ENCODE measurements at regions not wholly inside any gene's neighbourhood (a gene's known extent, or its start where the extent isn't known, plus 50 kb on each side); places are given as distances from the start of the nearest gene placed in this dataset.
"Not testable (repeated sequence)": the region's sequence is repeated elsewhere in the genome, so short reads cannot be mapped to it uniquely, and the experiment has no call there.

DNA sequence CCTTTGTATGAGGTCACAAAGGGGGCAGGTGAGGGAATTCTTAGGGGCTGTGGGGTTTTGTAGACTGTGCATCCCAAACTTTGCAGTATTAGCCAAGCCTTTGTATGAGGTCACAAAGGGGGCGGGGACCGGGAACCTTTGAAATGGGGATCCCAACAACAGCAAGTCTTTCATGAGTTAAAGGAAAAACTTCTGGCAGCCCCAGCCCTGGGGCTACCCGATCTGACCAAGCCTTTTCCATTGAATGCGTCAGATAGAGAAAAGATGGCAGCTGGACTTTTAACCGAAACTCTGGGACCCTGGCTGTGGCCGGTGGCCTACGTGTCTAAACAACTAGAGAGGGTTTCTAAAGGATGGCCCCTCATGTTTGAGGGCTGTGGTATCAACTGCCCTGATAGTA lies 79.0 kb upstream of the RUBCNL start:
- peak; percentile 54 for DNase-seq (ENCODE audit: low read depth, low spot score)

DNA sequence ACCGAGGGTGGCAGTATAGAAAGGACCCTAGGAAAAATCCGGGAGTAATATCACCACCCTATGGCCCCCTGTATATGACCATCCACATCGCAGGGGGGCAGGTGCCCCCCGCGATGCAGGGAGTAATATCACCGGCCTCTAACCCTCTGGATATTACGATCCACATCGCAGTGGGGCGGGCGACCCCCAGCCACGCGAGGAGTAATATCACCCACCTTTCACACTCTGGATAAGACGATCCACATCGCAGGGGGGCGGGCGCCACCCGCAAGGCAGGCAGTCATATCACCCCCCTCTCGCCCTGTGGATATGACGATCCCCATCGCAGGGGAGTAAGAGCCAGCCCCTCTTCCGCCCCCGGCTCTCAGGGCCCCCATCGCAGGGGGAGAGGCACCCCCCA lies 76.7 kb upstream of the RUBCNL start:
- DNase-seq (ENCODE audit: low read depth, low spot score), result no peak

DNA sequence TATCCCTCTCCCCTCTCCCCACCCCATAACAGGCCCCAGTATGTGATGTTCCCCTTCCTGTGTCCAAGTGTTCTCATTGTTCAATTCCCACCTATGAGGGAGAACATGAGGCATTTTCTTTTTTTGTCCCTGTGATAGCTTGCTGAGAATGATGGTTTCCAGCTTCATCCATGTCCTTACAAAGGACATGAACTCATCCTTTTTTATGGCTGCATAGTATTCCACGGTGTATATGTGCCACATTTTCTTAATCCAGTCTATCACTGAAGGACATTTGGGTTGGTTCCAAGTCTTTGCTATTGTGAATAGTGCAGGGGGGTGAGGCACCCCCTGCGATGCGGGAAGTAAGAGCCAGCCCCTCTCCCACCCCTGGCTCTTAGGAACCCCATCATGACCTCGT lies 73.2 kb upstream of the RUBCNL start:
- not testable (repeated sequence) for DNase-seq (ENCODE audit: low read depth, low spot score)

DNA sequence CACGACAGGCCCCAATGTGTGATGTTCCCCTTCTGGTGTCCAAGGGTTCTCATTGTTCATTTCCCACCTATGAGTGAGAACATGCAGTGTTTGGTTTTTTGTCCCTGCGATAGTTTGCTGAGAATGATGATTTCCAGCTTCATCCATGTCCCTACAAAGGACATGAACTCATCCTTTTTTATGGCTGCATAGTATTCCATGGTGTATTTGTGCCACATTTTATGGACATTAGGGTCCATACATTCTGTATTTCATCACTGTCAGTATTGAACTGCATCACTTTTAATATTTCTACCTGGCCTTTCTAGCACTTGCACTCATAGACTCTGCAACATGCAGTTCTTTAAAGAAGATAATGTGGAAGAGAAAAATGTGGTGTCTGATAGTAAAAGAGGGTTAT lies 70.2 kb upstream of the RUBCNL start:
- DNase-seq (ENCODE audit: low read depth, low spot score), result not testable (repeated sequence)

DNA sequence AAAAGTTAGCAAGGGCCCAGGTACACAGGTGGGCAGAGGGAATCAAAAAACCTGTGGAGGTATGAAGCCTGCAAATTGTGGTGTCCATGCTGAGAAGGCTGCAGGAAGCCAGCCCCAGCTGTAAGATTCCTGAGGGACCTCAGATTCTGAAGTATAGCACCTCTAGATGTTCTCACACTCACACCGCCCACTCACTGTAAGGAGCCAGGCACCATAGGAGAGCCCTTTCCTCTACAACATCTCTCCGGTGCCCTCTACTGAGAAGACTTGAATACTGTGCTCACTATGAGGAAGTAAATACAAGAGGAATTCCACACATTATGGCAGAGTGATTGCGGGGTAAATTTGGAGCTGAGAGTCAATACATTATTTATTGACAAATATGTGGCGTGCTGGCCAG lies 68.9 kb upstream of the RUBCNL start:
- DNase-seq (ENCODE audit: low read depth, low spot score), result peak; percentile 66

DNA sequence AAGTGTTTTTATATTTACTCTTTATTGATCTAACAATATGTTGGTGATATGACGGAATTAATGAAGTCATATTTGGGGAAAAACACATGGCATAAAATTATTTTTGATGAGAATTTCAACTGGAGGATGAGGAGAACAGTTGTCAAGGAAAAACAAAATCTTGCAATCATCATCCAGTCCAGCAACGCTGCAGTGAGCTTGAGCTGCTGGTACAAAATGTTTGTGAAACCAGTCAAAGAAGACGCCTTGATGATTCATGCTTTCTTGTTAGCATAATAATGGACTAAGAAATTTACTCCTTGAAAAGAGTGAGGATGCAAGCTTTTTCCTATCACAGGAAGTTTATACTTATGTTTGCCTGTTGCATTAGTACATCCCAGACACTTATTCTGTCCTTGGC lies 64.1 kb upstream of the RUBCNL start:
- not testable (repeated sequence) for DNase-seq (ENCODE audit: low read depth, low spot score)

DNA sequence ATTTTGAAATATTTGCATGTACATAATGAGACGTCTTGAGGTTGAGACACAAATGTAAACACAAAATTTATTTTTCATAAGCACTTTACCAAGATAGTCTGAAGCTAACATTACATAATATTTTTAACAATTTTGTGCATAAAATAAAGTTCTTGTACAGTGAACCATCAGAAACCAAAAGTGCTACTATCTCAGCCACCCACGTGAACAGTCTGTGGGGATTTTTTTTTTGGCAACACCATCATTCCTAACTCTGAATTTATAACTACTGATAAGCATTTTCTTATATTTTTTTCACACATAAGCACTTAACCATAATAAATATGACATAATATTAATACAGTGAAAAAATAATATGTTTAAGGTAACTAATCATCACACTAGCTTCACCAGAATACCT lies 62.9 kb upstream of the RUBCNL start:
- DNase-seq (ENCODE audit: low read depth, low spot score), result not testable (repeated sequence)

DNA sequence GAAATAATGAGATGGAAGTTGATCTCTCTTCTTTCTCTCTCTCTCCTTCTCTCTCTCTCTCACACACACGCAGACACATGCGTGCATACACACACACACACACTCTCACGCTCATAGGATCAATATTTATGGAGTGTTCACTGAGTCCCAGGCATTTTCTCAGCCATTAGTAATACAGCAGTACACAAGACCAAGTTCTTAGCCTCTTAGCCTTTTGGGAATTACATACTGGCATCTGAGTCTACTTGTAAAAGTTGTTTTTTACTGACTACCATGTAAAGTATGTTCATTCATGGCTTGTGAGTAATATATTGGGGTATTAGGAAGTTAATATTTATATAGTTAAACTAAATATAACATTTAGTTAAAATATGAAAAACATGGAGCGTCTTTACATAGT lies 61.1 kb upstream of the RUBCNL start:
- not testable (repeated sequence) for DNase-seq (ENCODE audit: low read depth, low spot score)

DNA sequence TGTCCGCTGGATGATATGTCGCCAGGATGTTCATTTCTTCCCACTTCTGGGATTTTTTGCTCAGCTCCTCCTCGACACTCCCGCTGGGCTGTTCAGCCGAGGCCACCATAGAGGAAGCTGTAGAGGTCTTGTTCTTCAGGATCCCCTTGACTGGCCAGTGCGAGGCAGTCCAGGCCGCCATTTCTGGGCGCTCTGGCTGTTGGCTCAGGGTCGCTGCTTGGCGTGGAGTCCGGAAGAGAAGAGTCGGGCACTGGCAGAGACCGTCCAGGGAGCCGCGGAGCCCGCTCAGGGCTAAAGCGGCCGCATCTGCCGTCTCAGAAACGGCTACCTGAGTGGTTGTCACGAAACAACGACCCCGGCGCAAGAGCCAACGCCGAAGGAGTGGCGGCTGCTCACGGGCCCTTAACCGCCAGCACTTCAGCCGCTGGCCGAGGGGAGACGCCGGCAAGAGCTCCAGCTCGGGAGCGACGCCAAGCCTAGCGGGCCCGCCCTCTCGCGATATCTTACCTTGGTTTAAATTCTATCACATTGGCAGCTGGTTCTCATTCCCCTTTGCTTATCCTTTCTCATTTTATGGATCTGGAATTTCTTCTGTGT lies 50.9 kb upstream of the RUBCNL start:
- DNase-seq (ENCODE audit: low read depth, low spot score), result peak; percentile 26

Data from ELF-1 (cell line).